ENCODE measurements at regions not wholly inside any gene's neighbourhood (a gene's known extent, or its start where the extent isn't known, plus 50 kb on each side); places are given as distances from the start of the nearest gene placed in this dataset.

DNA sequence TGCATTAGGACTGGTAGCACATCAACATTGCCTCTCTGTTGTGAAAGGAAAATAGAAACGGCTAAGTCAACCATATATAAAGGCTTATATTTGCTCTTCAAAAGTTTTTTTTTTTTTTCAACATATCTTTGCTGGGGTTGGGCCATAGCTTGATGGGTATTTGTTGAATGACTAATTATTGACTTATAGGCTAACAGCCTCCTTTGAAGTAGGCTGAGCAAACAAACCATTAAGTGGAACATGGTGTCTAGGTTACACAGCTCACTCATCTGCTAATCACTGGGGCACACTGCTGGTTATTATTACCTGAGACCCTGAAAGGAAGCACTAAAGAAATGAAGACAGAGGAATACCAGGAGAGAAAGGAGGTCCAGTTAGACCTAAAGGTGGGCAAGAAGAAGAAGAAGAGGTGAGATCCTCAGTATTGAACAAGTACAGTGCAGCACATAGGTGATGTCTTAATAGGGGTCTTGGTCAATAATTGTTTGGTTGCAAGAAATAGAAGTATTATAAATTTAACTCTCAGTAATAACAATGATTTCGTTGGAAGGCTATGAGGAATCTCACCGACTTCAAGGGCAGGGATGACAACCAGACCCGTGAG is 139.4 kb downstream of the RPLP1 start:
- Mint-ChIP-seq H3K27me3 (ENCODE audit: low read depth) (peaks cover 2% of the 10 kb centered on the region), H3K9me3 (no peaks in the 10 kb centered on the region), H3K4me1 (peaks cover 20% of the 10 kb centered on the region), H3K4me3 (no peak overlapping the region), H3K27ac (ENCODE audit: unreplicated experiment) (no peak overlapping the region), H3K36me3 (ENCODE audit: low read depth) (no peaks in the 10 kb centered on the region)
- TF ChIP-seq, protein P1, sequence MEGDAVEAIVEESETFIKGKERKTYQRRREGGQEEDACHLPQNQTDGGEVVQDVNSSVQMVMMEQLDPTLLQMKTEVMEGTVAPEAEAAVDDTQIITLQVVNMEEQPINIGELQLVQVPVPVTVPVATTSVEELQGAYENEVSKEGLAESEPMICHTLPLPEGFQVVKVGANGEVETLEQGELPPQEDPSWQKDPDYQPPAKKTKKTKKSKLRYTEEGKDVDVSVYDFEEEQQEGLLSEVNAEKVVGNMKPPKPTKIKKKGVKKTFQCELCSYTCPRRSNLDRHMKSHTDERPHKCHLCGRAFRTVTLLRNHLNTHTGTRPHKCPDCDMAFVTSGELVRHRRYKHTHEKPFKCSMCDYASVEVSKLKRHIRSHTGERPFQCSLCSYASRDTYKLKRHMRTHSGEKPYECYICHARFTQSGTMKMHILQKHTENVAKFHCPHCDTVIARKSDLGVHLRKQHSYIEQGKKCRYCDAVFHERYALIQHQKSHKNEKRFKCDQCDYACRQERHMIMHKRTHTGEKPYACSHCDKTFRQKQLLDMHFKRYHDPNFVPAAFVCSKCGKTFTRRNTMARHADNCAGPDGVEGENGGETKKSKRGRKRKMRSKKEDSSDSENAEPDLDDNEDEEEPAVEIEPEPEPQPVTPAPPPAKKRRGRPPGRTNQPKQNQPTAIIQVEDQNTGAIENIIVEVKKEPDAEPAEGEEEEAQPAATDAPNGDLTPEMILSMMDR (conservative IDR thresholded peaks at IDR 0.05), result no peak
- no peak for DNase-seq (ENCODE audit: low read depth, low spot score)

DNA sequence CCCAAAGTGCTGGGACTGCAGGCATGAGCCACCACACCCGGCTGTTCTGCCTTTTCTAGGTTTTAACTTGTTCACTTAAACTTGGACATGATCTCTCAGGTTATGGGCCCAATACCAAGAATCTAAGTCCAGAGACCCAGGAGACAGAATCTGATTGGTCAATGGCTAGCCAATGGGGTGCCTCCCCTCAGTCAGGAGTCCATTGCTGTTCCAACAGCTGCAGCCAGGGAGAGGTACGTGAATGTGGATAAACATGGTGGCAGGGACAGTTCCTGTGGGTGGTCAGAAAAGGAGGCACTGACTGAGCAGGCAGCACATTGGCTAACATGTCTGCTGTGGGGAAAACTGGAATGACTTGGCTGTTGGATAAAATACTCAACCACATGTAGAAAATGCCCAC is 140.3 kb downstream of the RPLP1 start:
- H3K27me3 Mint-ChIP-seq (ENCODE audit: low read depth), result peaks cover under 1% of the 10 kb centered on the region
- no peak for DNase-seq (ENCODE audit: low read depth, low spot score)
- no peaks in the 10 kb centered on the region for H3K9me3 Mint-ChIP-seq

GRCh38 chr15:69593488-69593887 is 140.9 kb downstream of the RPLP1 start:
- H3K4me1 Mint-ChIP-seq, result peaks cover 20% of the 10 kb centered on the region
- TF ChIP-seq, protein P1 (conservative IDR thresholded peaks at IDR 0.05), result no peak
- no peak overlapping the region for H3K4me3 Mint-ChIP-seq
- H3K27me3 Mint-ChIP-seq (ENCODE audit: low read depth), result no peaks in the 10 kb centered on the region
- DNase-seq (ENCODE audit: low read depth, low spot score), result no peak
- H3K36me3 Mint-ChIP-seq (ENCODE audit: low read depth), result no peaks in the 10 kb centered on the region
- no peaks in the 10 kb centered on the region for H3K9me3 Mint-ChIP-seq
- no peak overlapping the region for H3K27ac Mint-ChIP-seq (ENCODE audit: unreplicated experiment)

More for the DNA sequence above, 140.3 kb downstream of the RPLP1 start:
- H3K36me3 Mint-ChIP-seq (ENCODE audit: low read depth), result no peaks in the 10 kb centered on the region
- TF ChIP-seq, protein P1 (conservative IDR thresholded peaks at IDR 0.05), result no peak
- no peak overlapping the region for H3K4me3 Mint-ChIP-seq
- peaks cover 20% of the 10 kb centered on the region for H3K4me1 Mint-ChIP-seq
- no peak overlapping the region for H3K27ac Mint-ChIP-seq (ENCODE audit: unreplicated experiment)

GRCh38 chr15:69593981-69594966 is 141.7 kb downstream of the RPLP1 start:
- H3K4me3 Mint-ChIP-seq, result no peak overlapping the region
- no peaks in the 10 kb centered on the region for H3K9me3 Mint-ChIP-seq
- H3K36me3 Mint-ChIP-seq (ENCODE audit: low read depth), result no peaks in the 10 kb centered on the region
- H3K4me1 Mint-ChIP-seq, result peaks cover 20% of the 10 kb centered on the region
- TF ChIP-seq, protein P1 (conservative IDR thresholded peaks at IDR 0.05), result no peak
- no peak for DNase-seq (ENCODE audit: low read depth, low spot score)
- peaks cover 3% of the 10 kb centered on the region for H3K27me3 Mint-ChIP-seq (ENCODE audit: low read depth)
- H3K27ac Mint-ChIP-seq (ENCODE audit: unreplicated experiment), result no peak overlapping the region

GRCh38 chr15:69595009-69595791 is 142.6 kb downstream of the RPLP1 start:
- Mint-ChIP-seq H3K9me3 (no peaks in the 10 kb centered on the region), H3K36me3 (ENCODE audit: low read depth) (no peaks in the 10 kb centered on the region), H3K27me3 (ENCODE audit: low read depth) (peaks cover 3% of the 10 kb centered on the region), H3K4me1 (peaks cover 20% of the 10 kb centered on the region), H3K4me3 (no peak overlapping the region), H3K27ac (ENCODE audit: unreplicated experiment) (peak overlapping the region; percentile 64)
- TF ChIP-seq, protein P1 (conservative IDR thresholded peaks at IDR 0.05), result no peak
- DNase-seq (ENCODE audit: low read depth, low spot score), result no peak
